ENCODE measurements at regions not wholly inside any gene's neighbourhood (a gene's known extent, or its start where the extent isn't known, plus 50 kb on each side); places are given as distances from the start of the nearest gene placed in this dataset.
A peak's percentile ranks its signal among the peaks of the same experiment; 100 is the strongest.

- no peak for DNase-seq (ENCODE audit: low read depth in 2 of 2)
- no peak overlapping the region for H3K4me3 ChIP-seq (replicated peaks in 1 of 2; ENCODE audit: low read depth in 2 of 2, low read length in 2 of 2)
- TF ChIP-seq CTCF (IDR thresholded peaks at IDR 0.05; ENCODE audit: low read depth, low read length) = no peak
Observed at GRCh38 chr3:64909757-64910467, 222.1 kb upstream of the ADAMTS9 start.

GRCh38 chr3:64909011-64909410, 221.2 kb upstream of the ADAMTS9 start:
- no peak for DNase-seq (ENCODE audit: low read depth in 2 of 2)
- H3K4me3 ChIP-seq (replicated peaks in 1 of 2; ENCODE audit: low read depth in 2 of 2, low read length in 2 of 2) = no peak overlapping the region
- TF ChIP-seq CTCF (IDR thresholded peaks at IDR 0.05; ENCODE audit: low read depth, low read length) = no peak

- H3K4me3 ChIP-seq (replicated peaks in 1 of 2; ENCODE audit: low read depth in 2 of 2, low read length in 2 of 2) = no peak overlapping the region
- TF ChIP-seq CTCF (IDR thresholded peaks at IDR 0.05; ENCODE audit: low read depth, low read length) = no peak
- peak in 1 of 2 donors; percentile 51 for DNase-seq (ENCODE audit: low read depth in 2 of 2)
Observed at GRCh38 chr3:64908251-64908685, 220.5 kb upstream of the ADAMTS9 start.

- TF ChIP-seq CTCF (IDR thresholded peaks at IDR 0.05; ENCODE audit: low read depth, low read length) = no peak
- DNase-seq (ENCODE audit: low read depth in 2 of 2) = no peak
- H3K4me3 ChIP-seq (replicated peaks in 1 of 2; ENCODE audit: low read depth in 2 of 2, low read length in 2 of 2) = no peak overlapping the region
Observed at GRCh38 chr3:64905906-64906410, 218.2 kb upstream of the ADAMTS9 start.

- H3K4me3 ChIP-seq (replicated peaks in 1 of 2; ENCODE audit: low read depth in 2 of 2, low read length in 2 of 2) = no peak overlapping the region
- peak in 1 of 2 donors; percentile 56 for DNase-seq (ENCODE audit: low read depth in 2 of 2)
- no peak for TF ChIP-seq CTCF (IDR thresholded peaks at IDR 0.05; ENCODE audit: low read depth, low read length)
Observed at GRCh38 chr3:64903006-64903405, 215.2 kb upstream of the ADAMTS9 start.

GRCh38 chr3:64901986-64902516, 214.3 kb upstream of the ADAMTS9 start:
- no peak for DNase-seq (ENCODE audit: low read depth in 2 of 2)
- no peak overlapping the region for H3K4me3 ChIP-seq (replicated peaks in 1 of 2; ENCODE audit: low read depth in 2 of 2, low read length in 2 of 2)
- no peak for TF ChIP-seq CTCF (IDR thresholded peaks at IDR 0.05; ENCODE audit: low read depth, low read length)
